GM19395 (cell line): ENCODE measurements at regions not wholly inside any gene's neighbourhood (a gene's known extent, or its start where the extent isn't known, plus 50 kb on each side); places are given as distances from the start of the nearest gene placed in this dataset.
"Not testable (repeated sequence)": the region's sequence is repeated elsewhere in the genome, so short reads cannot be mapped to it uniquely, and the experiment has no call there.

Experiments
- ATAC-seq: cut with Tn5 transposase; IDR thresholded peaks from one replicate; pipeline ENCODE4 v1.9.1; 2021; ENCODE audit warnings: mild to moderate bottlenecking, moderate library complexity; ENCODE audit not compliant: unreplicated experiment

DNA sequence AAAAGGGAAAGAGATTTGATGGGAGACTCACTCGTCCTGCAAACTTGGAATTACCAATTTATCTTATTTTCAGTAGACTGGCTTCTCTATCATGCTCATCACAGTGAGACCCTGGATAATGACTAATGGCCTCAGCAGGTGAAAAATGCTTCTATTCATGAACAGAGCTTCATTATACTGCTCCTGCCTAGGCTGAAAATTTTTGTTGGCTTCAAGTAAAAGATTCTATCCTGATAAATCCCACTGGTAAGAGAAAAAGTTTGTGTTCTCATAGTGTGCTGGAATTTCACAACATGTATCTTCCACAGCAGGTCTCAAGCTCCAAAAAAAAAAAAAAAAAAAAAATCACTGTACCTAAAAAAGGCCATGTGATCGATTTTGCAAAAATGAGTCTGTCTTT lies 329.3 kb upstream of the FZD8 start:
- ATAC-seq = no peak

DNA sequence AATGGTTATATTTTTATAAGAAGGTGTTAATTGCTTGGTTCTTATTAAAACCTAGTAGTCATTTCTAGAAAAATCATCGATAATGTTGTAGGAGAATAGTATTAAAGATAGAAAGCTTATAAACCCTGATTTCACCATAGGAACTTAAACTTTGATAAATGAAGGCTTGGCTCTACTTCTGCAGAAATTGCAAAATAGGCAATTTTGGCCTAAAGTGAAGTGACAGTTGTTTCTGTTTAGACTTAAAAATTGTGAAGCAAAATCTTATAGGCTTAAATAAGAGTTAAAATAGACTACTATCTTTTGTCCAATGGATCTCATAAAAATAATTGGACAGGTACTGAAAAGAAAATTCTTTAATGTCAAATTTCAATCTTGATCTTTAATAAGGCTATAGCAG lies 321.6 kb upstream of the FZD8 start:
- ATAC-seq = no peak

DNA sequence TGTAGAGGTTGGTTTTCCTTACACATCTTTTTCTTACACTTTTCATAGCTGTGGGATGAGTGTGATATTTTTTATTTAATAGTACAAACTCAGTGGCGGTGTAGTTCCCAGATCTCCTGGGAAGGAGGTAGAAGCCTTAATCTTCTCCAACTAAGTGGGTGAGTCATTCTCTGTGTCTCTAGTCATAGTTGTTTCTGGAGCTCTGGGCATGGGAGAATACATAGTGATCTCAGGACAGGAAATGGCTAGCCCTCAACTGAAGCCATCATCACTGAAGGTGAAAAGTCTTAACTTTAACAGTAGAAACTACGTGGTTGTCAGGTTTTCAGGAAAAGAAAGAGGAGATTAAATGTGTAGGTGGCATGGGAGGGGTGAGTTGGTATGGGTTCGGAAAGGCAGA lies 319.4 kb upstream of the FZD8 start:
- ATAC-seq = no peak

DNA sequence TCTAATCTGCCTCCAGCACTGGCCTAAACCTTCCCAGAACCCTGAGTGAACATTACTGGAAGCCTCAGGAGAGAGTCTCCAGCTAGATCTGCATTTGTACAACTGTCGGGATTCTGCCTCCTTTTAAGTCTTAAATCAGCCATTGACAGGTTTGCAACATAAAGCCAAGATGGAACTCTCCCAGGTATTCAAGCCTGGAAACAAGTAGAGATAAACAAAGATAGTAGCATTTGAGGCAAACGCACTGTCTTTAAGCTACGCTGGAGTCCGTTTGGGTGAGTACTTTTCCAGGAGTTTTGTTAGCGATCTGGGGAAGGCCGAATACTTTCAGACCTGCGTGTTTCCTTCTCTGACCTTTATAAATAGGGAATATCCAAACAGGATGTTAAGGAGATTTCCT lies 317.2 kb upstream of the FZD8 start:
- ATAC-seq = no peak

GRCh38 chr10:35958609-35959008 lies 316.5 kb upstream of the FZD8 start:
- ATAC-seq = not testable (repeated sequence)

GRCh38 chr10:35950701-35951100 lies 308.6 kb upstream of the FZD8 start:
- no peak for ATAC-seq

- no peak for ATAC-seq
Observed at GRCh38 chr10:35950226-35950625, 308.1 kb upstream of the FZD8 start.

GRCh38 chr10:35949811-35950211 lies 307.7 kb upstream of the FZD8 start:
- ATAC-seq = no peak

DNA sequence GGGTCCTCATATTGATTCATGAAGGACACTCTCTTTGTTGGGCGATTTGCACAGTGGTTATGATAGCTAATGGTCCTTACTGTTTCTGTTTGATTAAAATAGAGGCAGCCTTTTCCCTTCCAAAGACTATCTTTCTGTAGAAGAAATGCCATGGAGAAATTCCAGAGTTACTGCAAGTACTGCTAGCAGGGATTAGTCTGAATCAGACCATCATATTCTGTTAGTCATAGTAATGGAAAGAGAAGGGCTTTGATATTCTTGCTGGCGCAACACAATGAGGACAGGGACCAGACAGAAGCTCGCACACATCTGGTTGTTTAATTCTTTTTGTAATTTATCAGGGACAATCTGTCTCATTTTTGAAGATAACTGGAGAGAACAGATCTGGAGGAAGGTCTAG lies 304.5 kb upstream of the FZD8 start:
- ATAC-seq = no peak

- no peak for ATAC-seq
Observed at GRCh38 chr10:35942057-35942456, 300.0 kb upstream of the FZD8 start.

DNA sequence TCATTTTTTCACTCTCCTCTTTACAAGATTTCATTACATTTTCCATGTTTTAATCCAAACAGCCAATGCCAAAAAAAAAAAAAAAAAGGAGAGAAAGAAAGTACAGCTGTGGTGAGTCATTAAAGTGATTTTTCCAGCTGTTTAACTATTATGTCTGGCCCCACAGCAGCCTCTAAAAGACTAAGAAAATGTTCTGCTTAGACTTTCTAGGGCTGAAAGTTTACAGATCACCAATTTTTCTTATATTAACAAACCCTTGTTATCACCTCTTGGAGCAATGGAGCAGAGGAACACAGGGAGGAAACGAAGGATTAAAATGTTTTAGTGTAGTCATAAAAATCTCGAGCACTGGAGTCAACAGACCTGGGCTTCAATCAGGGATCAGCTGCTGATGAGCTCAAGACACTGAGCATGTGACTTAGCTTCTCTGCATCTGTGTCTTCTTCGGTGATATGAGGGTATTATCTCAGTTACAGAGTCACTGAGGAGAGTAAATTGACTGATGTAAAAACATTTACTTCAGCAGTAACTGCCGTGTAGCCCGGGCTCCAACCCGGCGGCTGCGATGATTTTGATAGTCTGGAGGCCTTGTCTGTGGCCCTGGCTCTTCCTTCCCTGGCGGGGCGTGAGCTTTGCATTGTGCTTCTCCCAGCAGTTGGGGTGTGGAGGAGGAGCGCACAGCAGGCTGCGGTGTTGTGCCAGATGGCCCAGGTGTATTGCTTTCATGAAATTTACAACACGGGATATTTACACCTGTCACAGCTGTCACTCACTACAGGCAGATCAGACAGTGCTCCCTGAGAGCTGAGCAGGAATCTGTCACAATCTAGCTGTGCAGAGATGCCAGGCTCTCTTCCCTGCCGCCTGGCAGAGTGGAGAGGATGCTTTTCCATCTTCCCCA lies 298.3 kb upstream of the FZD8 start:
- no peak for ATAC-seq

GRCh38 chr10:35938160-35938559 lies 296.1 kb upstream of the FZD8 start:
- no peak for ATAC-seq

DNA sequence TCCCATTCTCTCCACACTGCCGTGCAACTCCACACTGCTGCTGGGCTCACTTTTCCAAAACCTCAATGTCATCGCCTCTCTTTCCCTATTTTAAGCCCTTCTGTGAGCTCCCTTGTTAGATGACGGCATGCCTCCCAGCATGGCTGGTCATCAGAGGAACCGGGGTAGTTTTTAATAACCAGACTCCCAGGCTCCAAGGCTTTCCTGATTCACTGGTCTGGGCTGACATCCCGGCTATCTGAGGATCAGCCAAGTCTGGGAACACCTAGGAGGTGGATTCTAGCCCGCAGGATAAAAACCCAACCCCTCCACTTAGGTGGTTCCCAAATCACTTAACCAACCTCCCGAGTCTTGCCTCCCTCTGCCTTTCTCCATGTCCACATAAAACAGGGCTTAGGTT lies 295.4 kb upstream of the FZD8 start:
- no peak for ATAC-seq

DNA sequence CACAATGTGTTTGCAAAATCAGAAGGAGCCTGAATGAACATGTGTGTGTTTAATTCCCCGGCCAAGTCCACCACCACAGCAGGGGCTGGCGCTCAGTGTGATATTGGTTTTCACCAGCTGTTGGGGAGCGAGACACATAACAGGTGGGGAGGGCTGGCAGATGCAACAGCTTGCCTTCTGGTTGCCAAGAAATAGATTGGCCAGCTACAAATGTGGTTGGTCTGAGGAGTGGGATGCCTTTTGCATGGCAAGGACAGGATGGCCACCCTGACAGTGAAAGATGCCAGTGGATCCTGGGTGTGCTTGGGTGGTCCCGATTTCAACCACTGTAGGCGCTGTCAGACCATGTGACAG lies 292.5 kb upstream of the FZD8 start:
- no peak for ATAC-seq

DNA sequence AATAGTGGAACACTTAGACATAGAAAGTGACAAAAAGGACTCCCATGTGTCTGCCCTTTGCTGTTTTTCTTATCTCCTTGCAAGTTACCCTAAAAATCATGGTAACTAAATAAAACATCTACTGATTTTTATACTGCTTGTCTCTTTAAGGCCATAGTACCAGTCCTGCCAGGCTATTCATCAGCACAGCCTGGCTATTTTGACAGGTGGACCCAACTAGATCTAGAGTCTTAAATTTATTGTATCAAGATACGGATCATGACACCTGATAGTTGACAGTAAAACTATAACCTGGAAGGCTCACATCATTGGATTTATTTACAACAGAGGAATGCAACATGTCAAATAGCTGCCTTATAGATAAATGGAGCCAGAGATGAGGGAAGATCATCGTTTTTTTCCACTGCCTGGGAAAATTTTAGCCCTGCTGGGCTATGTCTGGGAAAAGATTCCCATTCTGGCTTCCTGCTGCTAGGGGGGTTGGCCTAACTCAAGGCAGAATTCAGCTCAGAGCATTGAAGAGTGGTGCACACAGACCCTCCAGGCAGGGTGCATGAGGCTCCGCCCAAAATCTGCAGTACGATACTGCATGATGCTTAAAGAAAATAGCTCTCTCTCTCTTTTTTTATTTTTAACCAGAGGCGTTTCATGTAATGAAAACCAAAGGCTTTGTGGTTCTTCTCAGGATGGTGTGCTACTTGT lies 292.0 kb upstream of the FZD8 start:
- ATAC-seq = no peak

DNA sequence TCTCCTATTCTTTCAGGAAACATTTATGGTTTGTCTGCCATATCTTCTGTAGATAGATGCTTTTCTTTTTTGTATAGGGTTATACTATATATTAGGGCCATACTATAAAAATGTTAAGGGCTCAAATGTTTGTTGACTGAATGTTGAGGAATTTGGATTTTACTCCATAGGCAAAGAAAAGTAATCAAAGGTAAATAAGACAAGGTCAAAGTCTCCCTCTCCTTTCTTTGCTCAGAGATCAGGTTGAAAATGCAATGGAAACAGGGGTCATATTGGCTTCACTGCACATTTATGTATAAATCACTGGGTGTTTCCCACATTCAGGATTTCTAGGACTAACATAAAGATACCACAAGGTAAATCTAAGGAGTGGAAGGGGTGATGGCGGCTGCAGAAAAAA lies 291.4 kb upstream of the FZD8 start:
- ATAC-seq = no peak

- not testable (repeated sequence) for ATAC-seq
Observed at GRCh38 chr10:35929962-35930361, 287.9 kb upstream of the FZD8 start.

DNA sequence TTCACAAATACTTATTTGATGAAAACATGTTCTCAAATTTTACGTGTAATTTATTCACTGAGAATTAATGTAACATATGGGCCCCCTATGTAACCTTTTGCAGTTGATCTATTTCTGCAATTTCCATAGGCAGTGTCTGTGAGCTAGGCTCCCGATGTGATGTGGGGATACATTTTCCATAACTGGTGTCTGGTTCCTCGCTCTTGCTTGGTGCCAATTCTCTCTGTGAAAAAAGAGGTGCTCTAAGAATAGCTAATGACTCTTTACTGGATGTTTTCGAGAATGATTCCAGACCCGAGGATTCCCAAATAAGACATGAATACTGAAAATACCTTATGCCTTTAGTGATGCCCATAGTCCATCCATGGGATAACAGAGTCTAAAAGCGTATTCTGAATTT lies 286.7 kb upstream of the FZD8 start:
- no peak for ATAC-seq

- ATAC-seq = peak; percentile 58
Observed at GRCh38 chr10:35927990-35928488, 285.9 kb upstream of the FZD8 start.

GRCh38 chr10:35927341-35927740 lies 285.2 kb upstream of the FZD8 start:
- ATAC-seq = no peak

DNA sequence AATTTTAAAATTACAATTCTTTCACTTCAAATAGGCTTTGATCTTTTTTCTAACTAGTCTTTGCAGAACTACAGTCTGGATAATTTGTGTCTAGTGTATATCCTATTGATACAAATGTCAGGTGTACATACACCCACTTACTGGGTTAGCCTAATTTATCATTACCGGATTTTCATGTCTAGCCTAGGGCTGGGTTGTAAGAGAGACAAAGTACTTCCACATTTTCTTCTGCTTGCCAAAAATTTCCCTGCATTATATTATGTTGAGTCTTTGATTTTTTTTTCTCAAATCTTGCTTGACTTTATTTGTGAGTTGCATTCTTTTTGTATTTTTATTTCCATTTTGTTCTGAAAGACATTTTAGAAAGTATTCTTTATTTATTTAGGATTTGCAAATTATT lies 284.8 kb upstream of the FZD8 start:
- no peak for ATAC-seq

- no peak for ATAC-seq
Observed at GRCh38 chr10:35925493-35925892, 283.4 kb upstream of the FZD8 start.
